Liver (tissue), 8 donors: ENCODE measurements at regions not wholly inside any gene's neighbourhood (a gene's known extent, or its start where the extent isn't known, plus 50 kb on each side); places are given as distances from the start of the nearest gene placed in this dataset.

Experiments used
- DNase-seq: peaks from one replicate; pipeline ENCODE4 v3.0.0-alpha.2; 2017; ENCODE audit warnings: low spot score
- H3K27ac ChIP-seq, 2 donors: one replicate each; pipeline ENCODE4 v1.7.0; 2013; ENCODE audit warnings: inconsistent platforms in 2 of 2, low read length in 2 of 2, control low read depth in 1 of 2, low read depth in 1 of 2, mild to moderate bottlenecking in 1 of 2
- H3K27me3 ChIP-seq, 4 donors: one replicate each; pipeline versions ENCODE4 v1.6.1 to v1.7.0; 2013; ENCODE audit warnings: low read length in 3 of 4, inconsistent platforms in 1 of 4, mild to moderate bottlenecking in 1 of 4, moderate library complexity in 1 of 4; ENCODE audit not compliant: control insufficient read depth in 4 of 4, insufficient read depth in 4 of 4
- H3K36me3 ChIP-seq, 4 donors: one replicate each; pipeline versions ENCODE4 v1.6.1 to v1.7.0; 2013; ENCODE audit warnings: low read length in 3 of 4, mild to moderate bottlenecking in 3 of 4, low read depth in 1 of 4, moderate library complexity in 1 of 4; ENCODE audit not compliant: control insufficient read depth in 4 of 4, insufficient read depth in 3 of 4
- H3K4me1 ChIP-seq, 4 donors: one replicate each; pipeline versions ENCODE4 v1.6.1 to v1.7.0; 2013; ENCODE audit warnings: low read length in 3 of 4, mild to moderate bottlenecking in 3 of 4, moderate library complexity in 1 of 4; ENCODE audit not compliant: control insufficient read depth in 4 of 4, insufficient read depth in 4 of 4
- H3K4me3 ChIP-seq, 3 donors: one replicate each; pipeline versions ENCODE4 v1.6.1 to v1.7.0; 2013; ENCODE audit warnings: low read length in 3 of 3, control low read depth in 1 of 3, low read depth in 1 of 3, mild to moderate bottlenecking in 1 of 3
- H3K9ac ChIP-seq, 2 donors: one replicate each; pipeline ENCODE4 v1.7.0; 2013; ENCODE audit warnings: low read length in 2 of 2, mild to moderate bottlenecking in 2 of 2, moderate library complexity in 2 of 2, control low read depth in 1 of 2, low read depth in 1 of 2
- H3K9me3 ChIP-seq, 4 donors: one replicate each; pipeline versions ENCODE4 v1.6.1 to v1.7.0; 2013; ENCODE audit warnings: low read length in 3 of 4; ENCODE audit not compliant: control insufficient read depth in 4 of 4
- EGR1 ChIP-seq, 2 donors: IDR thresholded peaks; 2 replicates each; pipeline ENCODE4 v1.6.1; 2016 to 2018; ENCODE audit warnings: antibody characterized with exemption in 2 of 2, low read depth in 2 of 2
- FOXA1 ChIP-seq: IDR thresholded peaks from 2 replicates; pipeline ENCODE4 v1.6.1; 2016; ENCODE audit warnings: antibody characterized with exemption
- FOXA2 ChIP-seq: IDR thresholded peaks from 2 replicates; pipeline ENCODE4 v1.6.1; 2016; ENCODE audit warnings: antibody characterized with exemption
- GABPA ChIP-seq, 2 donors: IDR thresholded peaks in 1 of 2; conservative IDR thresholded peaks in 1 of 2; 2 replicates each; pipeline ENCODE4 v1.6.1; 2016; ENCODE audit warnings: antibody characterized with exemption in 2 of 2, mild to moderate bottlenecking in 1 of 2, moderate library complexity in 1 of 2
- HNF4A ChIP-seq, 2 donors: conservative IDR thresholded peaks; 2 replicates each; pipeline ENCODE4 v1.6.1; 2016; ENCODE audit warnings: antibody characterized with exemption in 2 of 2, mild to moderate bottlenecking in 2 of 2
- HNF4G ChIP-seq: IDR thresholded peaks from 2 replicates; pipeline ENCODE4 v1.6.1; 2016; ENCODE audit warnings: antibody characterized with exemption
- JUND ChIP-seq, 2 donors: IDR thresholded peaks; 2 replicates each; pipeline ENCODE4 v1.6.1; 2016; ENCODE audit warnings: antibody characterized with exemption in 2 of 2
- NR2F2 ChIP-seq: IDR thresholded peaks from 2 replicates; pipeline ENCODE4 v1.6.1; 2016; ENCODE audit warnings: antibody characterized with exemption
- RAD21 ChIP-seq, 2 donors: IDR thresholded peaks; 2 replicates each; pipeline ENCODE4 v1.6.1; 2016; ENCODE audit warnings: antibody characterized with exemption in 2 of 2, mild to moderate bottlenecking in 2 of 2
- RXRA ChIP-seq, 2 donors: IDR thresholded peaks; 2 replicates each; pipeline ENCODE4 v1.6.1; 2017 to 2018; ENCODE audit warnings: antibody characterized with exemption in 2 of 2, mild to moderate bottlenecking in 1 of 2
- SP1 ChIP-seq: IDR thresholded peaks from 2 replicates; pipeline ENCODE4 v1.6.1; 2018; ENCODE audit warnings: antibody characterized with exemption, mild to moderate bottlenecking
- TAF1 ChIP-seq: conservative IDR thresholded peaks from 2 replicates; pipeline ENCODE4 v1.6.1; 2016; ENCODE audit warnings: antibody characterized with exemption, mild to moderate bottlenecking
- YY1 ChIP-seq: IDR thresholded peaks from 2 replicates; pipeline ENCODE4 v1.6.1; 2016; ENCODE audit warnings: antibody characterized with exemption, mild to moderate bottlenecking
- WGBS: extraction: QIAGEN DNeasy Blood & Tissue Kit; methylation state at CpG from one replicate; pipeline ENCODE4 v1.1.7; 2013; 5-methylcytosine and 5-hydroxymethylcytosine counted together
- TF ChIP-seq, protein P1 (sequence below): fragments of 150-350 bp; IDR thresholded peaks from 2 replicates; pipeline ENCODE4 v1.5.1; 2017; ENCODE audit warnings: improper control_type of control experiment, low read depth, low read length; ENCODE audit not compliant: missing input control
- TF ChIP-seq, protein P2 (sequence below): IDR thresholded peaks from 2 replicates; pipeline ENCODE4 v1.6.1; 2016; ENCODE audit warnings: antibody characterized with exemption
- TF ChIP-seq, protein P3 (sequence below): IDR thresholded peaks from 2 replicates; pipeline ENCODE4 v1.6.1; 2016; ENCODE audit warnings: antibody characterized with exemption, mild to moderate bottlenecking
- TF ChIP-seq, protein P4 (sequence below): IDR thresholded peaks from 2 replicates; pipeline ENCODE4 v1.6.1; 2016; ENCODE audit warnings: antibody characterized with exemption
- TF ChIP-seq, protein P5 (sequence below): IDR thresholded peaks from 2 replicates; pipeline ENCODE4 v1.6.1; 2016; ENCODE audit warnings: antibody characterized with exemption
- donor health status: healthy.
- donor health status: healthy.
- donor health status: healthy.
- donor health status: healthy.
- donor health status: healthy.

DNA sequence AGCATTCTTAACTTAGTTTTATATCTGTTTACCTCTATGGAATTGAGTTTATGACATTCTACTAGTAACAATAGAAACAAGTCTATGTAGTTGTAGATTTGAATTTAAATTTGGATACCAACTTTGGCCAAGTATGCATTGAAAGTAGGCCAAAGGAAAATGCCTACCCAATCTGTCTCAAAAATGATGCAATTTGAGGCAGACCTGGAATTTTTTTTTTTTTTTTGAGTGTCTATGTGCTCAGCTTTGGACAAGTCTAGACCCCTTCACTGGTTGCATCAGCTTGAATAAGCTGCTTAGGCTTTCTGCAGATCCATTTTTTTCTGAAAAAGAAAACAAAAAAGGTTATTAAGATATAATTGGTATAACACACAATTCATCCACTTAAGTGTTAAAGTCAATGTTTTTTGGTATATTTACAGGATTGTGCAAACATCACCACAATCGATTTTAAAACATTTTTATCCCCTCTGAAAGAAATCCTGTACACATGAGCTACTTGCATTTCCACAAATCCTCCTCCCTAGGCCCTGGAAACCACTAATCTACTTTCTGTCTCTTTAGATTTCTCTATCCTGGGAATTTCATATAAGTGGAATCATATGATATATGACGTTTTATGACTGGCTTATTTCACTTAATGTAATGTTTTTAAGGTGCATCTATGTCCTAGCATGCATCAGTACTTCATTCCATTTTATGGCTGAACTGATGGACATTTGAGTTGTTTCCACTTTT is 185.1 kb upstream of the CCDC68 start:
- Histone ChIP-seq H3K9me3 (no peaks in the 10 kb centered on the region), H3K27me3 (no peaks in the 10 kb centered on the region), H3K4me3 (no peak overlapping the region), H3K9ac (no peak overlapping the region), H3K4me1 (no peaks in the 10 kb centered on the region), H3K27ac (no peak overlapping the region), H3K36me3 (no peaks in the 10 kb centered on the region)
- DNase-seq, result no peak
- no peak for TF ChIP-seq RXRA (IDR thresholded peaks at IDR 0.05)
- no peak for TF ChIP-seq FOXA1
- no peak for TF ChIP-seq FOXA2
- TF ChIP-seq, protein P1, sequence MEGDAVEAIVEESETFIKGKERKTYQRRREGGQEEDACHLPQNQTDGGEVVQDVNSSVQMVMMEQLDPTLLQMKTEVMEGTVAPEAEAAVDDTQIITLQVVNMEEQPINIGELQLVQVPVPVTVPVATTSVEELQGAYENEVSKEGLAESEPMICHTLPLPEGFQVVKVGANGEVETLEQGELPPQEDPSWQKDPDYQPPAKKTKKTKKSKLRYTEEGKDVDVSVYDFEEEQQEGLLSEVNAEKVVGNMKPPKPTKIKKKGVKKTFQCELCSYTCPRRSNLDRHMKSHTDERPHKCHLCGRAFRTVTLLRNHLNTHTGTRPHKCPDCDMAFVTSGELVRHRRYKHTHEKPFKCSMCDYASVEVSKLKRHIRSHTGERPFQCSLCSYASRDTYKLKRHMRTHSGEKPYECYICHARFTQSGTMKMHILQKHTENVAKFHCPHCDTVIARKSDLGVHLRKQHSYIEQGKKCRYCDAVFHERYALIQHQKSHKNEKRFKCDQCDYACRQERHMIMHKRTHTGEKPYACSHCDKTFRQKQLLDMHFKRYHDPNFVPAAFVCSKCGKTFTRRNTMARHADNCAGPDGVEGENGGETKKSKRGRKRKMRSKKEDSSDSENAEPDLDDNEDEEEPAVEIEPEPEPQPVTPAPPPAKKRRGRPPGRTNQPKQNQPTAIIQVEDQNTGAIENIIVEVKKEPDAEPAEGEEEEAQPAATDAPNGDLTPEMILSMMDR, result no peak
- TF ChIP-seq, protein P2, sequence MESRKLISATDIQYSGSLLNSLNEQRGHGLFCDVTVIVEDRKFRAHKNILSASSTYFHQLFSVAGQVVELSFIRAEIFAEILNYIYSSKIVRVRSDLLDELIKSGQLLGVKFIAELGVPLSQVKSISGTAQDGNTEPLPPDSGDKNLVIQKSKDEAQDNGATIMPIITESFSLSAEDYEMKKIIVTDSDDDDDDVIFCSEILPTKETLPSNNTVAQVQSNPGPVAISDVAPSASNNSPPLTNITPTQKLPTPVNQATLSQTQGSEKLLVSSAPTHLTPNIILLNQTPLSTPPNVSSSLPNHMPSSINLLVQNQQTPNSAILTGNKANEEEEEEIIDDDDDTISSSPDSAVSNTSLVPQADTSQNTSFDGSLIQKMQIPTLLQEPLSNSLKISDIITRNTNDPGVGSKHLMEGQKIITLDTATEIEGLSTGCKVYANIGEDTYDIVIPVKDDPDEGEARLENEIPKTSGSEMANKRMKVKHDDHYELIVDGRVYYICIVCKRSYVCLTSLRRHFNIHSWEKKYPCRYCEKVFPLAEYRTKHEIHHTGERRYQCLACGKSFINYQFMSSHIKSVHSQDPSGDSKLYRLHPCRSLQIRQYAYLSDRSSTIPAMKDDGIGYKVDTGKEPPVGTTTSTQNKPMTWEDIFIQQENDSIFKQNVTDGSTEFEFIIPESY, result no peak
- TF ChIP-seq, protein P3, sequence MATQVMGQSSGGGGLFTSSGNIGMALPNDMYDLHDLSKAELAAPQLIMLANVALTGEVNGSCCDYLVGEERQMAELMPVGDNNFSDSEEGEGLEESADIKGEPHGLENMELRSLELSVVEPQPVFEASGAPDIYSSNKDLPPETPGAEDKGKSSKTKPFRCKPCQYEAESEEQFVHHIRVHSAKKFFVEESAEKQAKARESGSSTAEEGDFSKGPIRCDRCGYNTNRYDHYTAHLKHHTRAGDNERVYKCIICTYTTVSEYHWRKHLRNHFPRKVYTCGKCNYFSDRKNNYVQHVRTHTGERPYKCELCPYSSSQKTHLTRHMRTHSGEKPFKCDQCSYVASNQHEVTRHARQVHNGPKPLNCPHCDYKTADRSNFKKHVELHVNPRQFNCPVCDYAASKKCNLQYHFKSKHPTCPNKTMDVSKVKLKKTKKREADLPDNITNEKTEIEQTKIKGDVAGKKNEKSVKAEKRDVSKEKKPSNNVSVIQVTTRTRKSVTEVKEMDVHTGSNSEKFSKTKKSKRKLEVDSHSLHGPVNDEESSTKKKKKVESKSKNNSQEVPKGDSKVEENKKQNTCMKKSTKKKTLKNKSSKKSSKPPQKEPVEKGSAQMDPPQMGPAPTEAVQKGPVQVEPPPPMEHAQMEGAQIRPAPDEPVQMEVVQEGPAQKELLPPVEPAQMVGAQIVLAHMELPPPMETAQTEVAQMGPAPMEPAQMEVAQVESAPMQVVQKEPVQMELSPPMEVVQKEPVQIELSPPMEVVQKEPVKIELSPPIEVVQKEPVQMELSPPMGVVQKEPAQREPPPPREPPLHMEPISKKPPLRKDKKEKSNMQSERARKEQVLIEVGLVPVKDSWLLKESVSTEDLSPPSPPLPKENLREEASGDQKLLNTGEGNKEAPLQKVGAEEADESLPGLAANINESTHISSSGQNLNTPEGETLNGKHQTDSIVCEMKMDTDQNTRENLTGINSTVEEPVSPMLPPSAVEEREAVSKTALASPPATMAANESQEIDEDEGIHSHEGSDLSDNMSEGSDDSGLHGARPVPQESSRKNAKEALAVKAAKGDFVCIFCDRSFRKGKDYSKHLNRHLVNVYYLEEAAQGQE, result no peak
- no peak for TF ChIP-seq HNF4G
- TF ChIP-seq TAF1, result no peak
- TF ChIP-seq EGR1 (IDR thresholded peaks at IDR 0.05; ENCODE audit: low read depth in 2 of 2), result no peak
- no peak for TF ChIP-seq GABPA (IDR thresholded peaks at IDR 0.05 in 1 of 2, conservative IDR thresholded peaks at IDR 0.05 in 1 of 2)
- TF ChIP-seq JUND (IDR thresholded peaks at IDR 0.05), result no peak
- TF ChIP-seq SP1, result no peak
- TF ChIP-seq HNF4A (conservative IDR thresholded peaks at IDR 0.05), result no peak
- TF ChIP-seq, protein P4, sequence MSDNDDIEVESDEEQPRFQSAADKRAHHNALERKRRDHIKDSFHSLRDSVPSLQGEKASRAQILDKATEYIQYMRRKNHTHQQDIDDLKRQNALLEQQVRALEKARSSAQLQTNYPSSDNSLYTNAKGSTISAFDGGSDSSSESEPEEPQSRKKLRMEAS, result no peak
- WGBS, result 30% methylated on average over 2 of the region's 2 CpGs

DNA sequence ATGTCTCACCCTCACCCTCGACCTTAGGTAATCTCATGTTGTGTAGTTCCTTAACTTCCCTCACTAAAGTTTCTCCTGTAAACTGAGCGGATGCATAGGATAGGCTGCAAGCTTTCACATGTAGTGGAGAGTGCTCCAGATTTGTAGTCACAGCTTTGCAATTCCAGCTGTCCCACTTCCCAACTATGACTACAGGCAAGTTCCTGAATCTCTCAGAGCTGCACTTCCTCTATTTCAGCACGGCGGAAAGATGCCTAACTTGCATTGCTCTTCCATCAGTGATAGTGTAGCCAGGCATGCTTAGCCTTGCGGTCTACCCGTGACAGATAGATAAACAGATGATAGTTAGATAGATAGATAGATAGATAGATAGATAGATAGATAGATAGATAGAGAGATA is 183.1 kb upstream of the CCDC68 start:
- 81% methylated on average over 6 of the region's 6 CpGs for WGBS
- Histone ChIP-seq H3K27me3 (no peaks in the 10 kb centered on the region), H3K4me3 (no peak overlapping the region), H3K36me3 (no peaks in the 10 kb centered on the region), H3K27ac (no peak overlapping the region), H3K9me3 (no peaks in the 10 kb centered on the region), H3K4me1 (no peaks in the 10 kb centered on the region), H3K9ac (no peak overlapping the region)
- DNase-seq, result no peak
- TF ChIP-seq YY1 (no peak), HNF4A (conservative IDR thresholded peaks at IDR 0.05) (no peak), FOXA1 (no peak), GABPA (IDR thresholded peaks at IDR 0.05 in 1 of 2, conservative IDR thresholded peaks at IDR 0.05 in 1 of 2) (no peak), HNF4G (no peak), TAF1 (no peak), JUND (IDR thresholded peaks at IDR 0.05) (no peak), FOXA2 (no peak), NR2F2 (no peak), RAD21 (IDR thresholded peaks at IDR 0.05) (no peak), EGR1 (IDR thresholded peaks at IDR 0.05; ENCODE audit: low read depth in 2 of 2) (no peak)
- TF ChIP-seq, protein P4, result no peak
- TF ChIP-seq, protein P2, result no peak
- TF ChIP-seq, protein P5, sequence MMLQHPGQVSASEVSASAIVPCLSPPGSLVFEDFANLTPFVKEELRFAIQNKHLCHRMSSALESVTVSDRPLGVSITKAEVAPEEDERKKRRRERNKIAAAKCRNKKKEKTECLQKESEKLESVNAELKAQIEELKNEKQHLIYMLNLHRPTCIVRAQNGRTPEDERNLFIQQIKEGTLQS, result no peak
- TF ChIP-seq, protein P1, result no peak
